GM12865 (cell line): ENCODE measurements at regions not wholly inside any gene's neighbourhood (a gene's known extent, or its start where the extent isn't known, plus 50 kb on each side); places are given as distances from the start of the nearest gene placed in this dataset.

ENCODE experiments used
- DNase-seq: peaks from one replicate; pipeline ENCODE4 v3.0.0; 2010; ENCODE audit warnings: low read depth
- H3K4me3 ChIP-seq: 2 replicates; pipeline ENCODE4 v1.5.1; 2011; ENCODE audit warnings: mild to moderate bottlenecking, low read depth, low read length, control low read depth
- TF ChIP-seq, protein P1 (sequence below): IDR thresholded peaks from 2 replicates; pipeline ENCODE4 v1.5.1; 2011; ENCODE audit warnings: low read length, control low read depth, low read depth, inconsistent platforms; ENCODE audit not compliant: insufficient read depth; ENCODE audit errors: missing control alignments

DNA sequence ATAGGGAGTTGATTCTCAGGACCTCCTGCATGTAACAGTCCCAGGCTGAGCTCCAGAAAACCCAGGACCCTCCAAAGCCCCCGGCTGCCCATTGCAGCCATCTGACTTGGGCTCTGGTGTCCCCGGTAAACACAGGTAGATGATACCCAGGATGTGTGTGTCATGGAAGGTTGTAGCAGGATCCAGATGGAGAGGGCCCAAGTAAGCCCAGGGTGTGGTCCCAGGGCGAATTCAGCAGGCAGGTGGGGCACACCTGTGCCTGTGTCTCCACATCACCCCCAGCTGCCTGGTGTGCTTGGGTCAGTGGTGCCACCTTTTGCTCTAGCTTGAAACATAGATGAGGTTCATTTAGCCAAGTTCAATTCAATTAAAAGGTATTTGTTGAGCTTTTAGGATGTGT, 524.1 kb downstream of the GLRX3 start:
- H3K4me3 ChIP-seq = no peak overlapping the region
- TF ChIP-seq, protein P1, sequence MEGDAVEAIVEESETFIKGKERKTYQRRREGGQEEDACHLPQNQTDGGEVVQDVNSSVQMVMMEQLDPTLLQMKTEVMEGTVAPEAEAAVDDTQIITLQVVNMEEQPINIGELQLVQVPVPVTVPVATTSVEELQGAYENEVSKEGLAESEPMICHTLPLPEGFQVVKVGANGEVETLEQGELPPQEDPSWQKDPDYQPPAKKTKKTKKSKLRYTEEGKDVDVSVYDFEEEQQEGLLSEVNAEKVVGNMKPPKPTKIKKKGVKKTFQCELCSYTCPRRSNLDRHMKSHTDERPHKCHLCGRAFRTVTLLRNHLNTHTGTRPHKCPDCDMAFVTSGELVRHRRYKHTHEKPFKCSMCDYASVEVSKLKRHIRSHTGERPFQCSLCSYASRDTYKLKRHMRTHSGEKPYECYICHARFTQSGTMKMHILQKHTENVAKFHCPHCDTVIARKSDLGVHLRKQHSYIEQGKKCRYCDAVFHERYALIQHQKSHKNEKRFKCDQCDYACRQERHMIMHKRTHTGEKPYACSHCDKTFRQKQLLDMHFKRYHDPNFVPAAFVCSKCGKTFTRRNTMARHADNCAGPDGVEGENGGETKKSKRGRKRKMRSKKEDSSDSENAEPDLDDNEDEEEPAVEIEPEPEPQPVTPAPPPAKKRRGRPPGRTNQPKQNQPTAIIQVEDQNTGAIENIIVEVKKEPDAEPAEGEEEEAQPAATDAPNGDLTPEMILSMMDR = no peak
- DNase-seq = no peak

DNA sequence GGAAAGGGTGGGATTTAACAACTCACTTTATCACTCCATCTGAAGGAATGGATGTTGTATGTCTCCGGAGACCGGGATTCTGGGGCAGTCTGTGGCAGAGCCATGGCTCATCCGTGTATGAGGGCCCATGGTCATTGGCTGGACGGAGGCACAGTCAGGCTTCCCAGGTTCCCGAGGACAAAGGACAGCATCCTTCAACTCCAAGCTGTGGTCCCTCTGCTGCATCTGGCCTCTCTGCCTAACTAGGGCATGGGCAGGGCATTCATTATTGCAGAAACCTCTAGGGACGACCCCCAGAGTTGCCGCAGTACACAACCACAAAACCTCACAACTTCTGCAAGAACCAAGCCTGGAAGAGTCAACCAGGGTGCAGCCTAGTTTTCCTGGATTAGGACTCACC, 525.2 kb downstream of the GLRX3 start:
- no peak overlapping the region for H3K4me3 ChIP-seq
- no peak for DNase-seq
- TF ChIP-seq, protein P1 = no peak

DNA sequence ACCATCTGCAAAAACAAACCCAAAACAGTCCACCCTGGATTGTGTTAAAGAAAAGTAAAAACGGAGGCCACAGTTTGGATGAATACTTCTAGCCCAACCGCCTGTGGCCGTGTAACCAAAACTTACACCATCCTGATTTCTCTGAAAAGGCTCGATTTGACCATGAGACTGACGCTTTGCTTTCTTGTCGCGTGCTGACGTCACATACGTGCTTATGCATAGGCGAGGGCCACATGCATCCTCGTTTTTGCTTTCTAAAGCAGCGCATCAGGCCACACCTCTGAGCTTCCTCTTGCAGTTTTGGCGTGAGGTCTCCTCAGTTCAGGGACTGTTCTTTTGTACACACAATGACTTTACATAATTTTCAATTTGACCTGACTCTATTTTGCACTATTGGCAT, 526.6 kb downstream of the GLRX3 start:
- TF ChIP-seq, protein P1 = no peak
- no peak for DNase-seq
- no peak overlapping the region for H3K4me3 ChIP-seq

DNA sequence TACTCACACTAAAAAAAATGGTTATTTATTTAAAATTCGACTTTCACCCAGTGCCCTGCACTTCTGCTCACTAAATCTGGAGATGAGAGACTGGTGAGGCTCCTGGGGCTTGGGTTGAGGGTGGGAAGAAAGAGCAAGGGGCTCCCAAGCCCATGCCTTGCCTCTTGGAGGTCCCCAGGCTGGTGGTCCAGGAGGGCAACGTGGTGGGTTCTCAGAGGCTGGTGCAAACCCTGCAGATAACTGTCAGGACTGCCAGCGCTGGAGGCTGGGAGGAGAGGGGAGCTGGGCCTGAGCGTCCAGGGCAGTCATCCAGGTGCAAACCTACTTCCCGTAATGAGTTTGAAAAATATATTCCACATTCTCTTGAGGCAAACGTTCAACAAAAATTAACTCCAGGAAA, 528.3 kb downstream of the GLRX3 start:
- TF ChIP-seq, protein P1 = no peak
- no peak overlapping the region for H3K4me3 ChIP-seq
- DNase-seq = no peak

DNA sequence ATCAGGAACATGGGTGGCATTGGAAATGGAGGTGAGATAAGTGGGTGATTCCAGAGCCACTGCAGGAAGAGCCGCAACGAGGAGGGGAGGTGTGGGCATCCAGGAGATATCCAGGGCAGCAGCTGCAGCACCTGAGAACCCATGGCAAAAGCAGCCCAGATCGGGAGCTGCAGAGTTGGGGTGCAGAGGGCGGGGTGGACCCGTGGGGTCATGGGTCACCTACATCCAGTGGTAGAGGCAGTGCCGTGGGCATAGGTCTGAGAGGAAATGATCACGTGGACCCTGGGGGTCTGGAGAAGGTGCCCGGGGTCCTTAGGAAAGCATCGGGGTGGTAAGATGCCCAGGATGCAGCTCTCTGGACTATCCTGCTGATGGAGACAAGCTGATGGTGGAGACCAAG, 530.0 kb downstream of the GLRX3 start:
- TF ChIP-seq, protein P1 = no peak
- H3K4me3 ChIP-seq = no peak overlapping the region
- no peak for DNase-seq

DNA sequence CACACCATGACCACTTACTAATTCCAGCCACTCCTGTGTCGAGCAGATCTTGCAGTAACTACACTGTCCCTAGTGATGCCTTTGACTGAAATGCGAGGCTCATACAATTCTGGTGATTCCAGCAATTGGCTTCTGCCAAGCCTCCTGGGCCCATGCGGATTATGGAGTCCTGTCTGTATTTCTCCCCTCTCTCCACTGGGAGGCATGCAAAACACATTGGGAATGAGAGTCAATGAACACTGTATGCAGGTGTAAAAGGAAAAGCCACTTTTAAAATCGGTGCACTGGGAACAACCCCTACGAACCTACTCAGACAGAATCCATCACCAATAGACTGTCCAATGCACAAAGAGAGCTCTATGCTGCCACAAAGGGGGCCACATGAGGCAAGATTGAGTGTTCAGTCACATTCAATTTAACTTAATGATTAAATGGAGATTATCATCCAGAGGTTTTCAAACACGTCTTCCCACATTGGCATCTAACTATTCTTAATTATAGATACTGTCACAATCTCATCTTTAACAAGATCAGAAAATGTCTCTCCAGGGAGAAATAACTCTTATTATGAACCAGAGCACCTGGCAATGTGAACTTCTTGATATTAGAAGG, 550.6 kb downstream of the GLRX3 start:
- TF ChIP-seq, protein P1 = no peak
- DNase-seq = no peak
- no peak overlapping the region for H3K4me3 ChIP-seq

DNA sequence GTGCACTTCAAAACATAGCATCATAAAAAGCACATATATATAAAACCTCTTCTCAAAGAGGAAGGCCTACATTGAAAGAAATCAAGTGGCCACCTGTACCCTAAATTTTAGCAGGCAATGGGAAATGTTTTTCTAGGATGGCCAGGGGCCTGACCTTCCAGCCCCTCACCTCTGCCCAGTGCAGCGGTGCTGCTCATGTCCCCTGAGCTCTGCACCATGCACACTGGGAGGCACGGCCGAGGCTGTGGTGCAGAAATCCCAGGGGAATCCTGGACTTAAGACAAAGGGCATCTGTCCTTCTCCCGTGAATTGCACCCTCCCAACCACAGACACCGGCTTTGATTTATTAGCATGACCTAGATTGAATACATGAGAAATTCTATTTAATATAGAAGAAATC, 551.4 kb downstream of the GLRX3 start:
- H3K4me3 ChIP-seq = no peak overlapping the region
- DNase-seq = no peak
- TF ChIP-seq, protein P1 = no peak
